ENCODE measurements at regions not wholly inside any gene's neighbourhood (a gene's known extent, or its start where the extent isn't known, plus 50 kb on each side); places are given as distances from the start of the nearest gene placed in this dataset.
"Not testable (repeated sequence)": the region's sequence is repeated elsewhere in the genome, so short reads cannot be mapped to it uniquely, and the experiment has no call there.

GRCh38 chr2:5148392-5149085, 543.6 kb upstream of the SOX11 start:
- Histone ChIP-seq H3K9me3 (ENCODE audit: control insufficient read depth, insufficient read depth, low read length) (peaks cover 2% of the 10 kb centered on the region; the same call in 1 of the 2 replicates), H3K9ac (ENCODE audit: low read depth, low read length) (no peak overlapping the region), H3K36me3 (ENCODE audit: insufficient read depth, low read length) (no peaks in the 10 kb centered on the region; the same call in 1 of the 2 replicates), H3K4me1 (ENCODE audit: insufficient read depth, low read length) (no peaks in the 10 kb centered on the region)

- H3K9me3 ChIP-seq (ENCODE audit: control insufficient read depth, insufficient read depth, low read length) = peaks cover 2% of the 10 kb centered on the region; the same call in 1 of the 2 replicates
- H3K36me3 ChIP-seq (ENCODE audit: insufficient read depth, low read length) = no peaks in the 10 kb centered on the region; the same call in 1 of the 2 replicates
- no peak overlapping the region for H3K9ac ChIP-seq (ENCODE audit: low read depth, low read length)
- no peaks in the 10 kb centered on the region for H3K4me1 ChIP-seq (ENCODE audit: insufficient read depth, low read length)
Measured at GRCh38 chr2:5150871-5151270, 541.3 kb upstream of the SOX11 start.

- no peaks in the 10 kb centered on the region for H3K9me3 ChIP-seq (ENCODE audit: control insufficient read depth, insufficient read depth, low read length)
- peaks cover 12% of the 10 kb centered on the region; the same call in 1 of the 2 replicates for H3K4me1 ChIP-seq (ENCODE audit: insufficient read depth, low read length)
- H3K36me3 ChIP-seq (ENCODE audit: insufficient read depth, low read length) = no peaks in the 10 kb centered on the region
- no peak overlapping the region for H3K9ac ChIP-seq (ENCODE audit: low read depth, low read length)
Measured at GRCh38 chr2:5164776-5165525, 527.2 kb upstream of the SOX11 start.

- H3K4me1 ChIP-seq (ENCODE audit: insufficient read depth, low read length) = no peaks in the 10 kb centered on the region
- H3K36me3 ChIP-seq (ENCODE audit: insufficient read depth, low read length) = no peaks in the 10 kb centered on the region
- H3K9me3 ChIP-seq (ENCODE audit: control insufficient read depth, insufficient read depth, low read length) = no peaks in the 10 kb centered on the region
- H3K9ac ChIP-seq (ENCODE audit: low read depth, low read length) = no peak overlapping the region
Measured at GRCh38 chr2:5172923-5173322, 519.3 kb upstream of the SOX11 start.

- Histone ChIP-seq H3K9me3 (ENCODE audit: control insufficient read depth, insufficient read depth, low read length) (no peaks in the 10 kb centered on the region), H3K4me1 (ENCODE audit: insufficient read depth, low read length) (no peaks in the 10 kb centered on the region), H3K36me3 (ENCODE audit: insufficient read depth, low read length) (no peaks in the 10 kb centered on the region), H3K9ac (ENCODE audit: low read depth, low read length) (no peak overlapping the region)
Measured at GRCh38 chr2:5173876-5174535, 518.2 kb upstream of the SOX11 start.

- H3K4me1 ChIP-seq (ENCODE audit: insufficient read depth, low read length) = no peaks in the 10 kb centered on the region
- no peak overlapping the region for H3K9ac ChIP-seq (ENCODE audit: low read depth, low read length)
- no peaks in the 10 kb centered on the region for H3K9me3 ChIP-seq (ENCODE audit: control insufficient read depth, insufficient read depth, low read length)
- no peaks in the 10 kb centered on the region for H3K36me3 ChIP-seq (ENCODE audit: insufficient read depth, low read length)
Measured at GRCh38 chr2:5175231-5175630, 517.0 kb upstream of the SOX11 start.

GRCh38 chr2:5176764-5177163, 515.4 kb upstream of the SOX11 start:
- Histone ChIP-seq H3K9me3 (ENCODE audit: control insufficient read depth, insufficient read depth, low read length) (no peaks in the 10 kb centered on the region), H3K9ac (ENCODE audit: low read depth, low read length) (no peak overlapping the region), H3K36me3 (ENCODE audit: insufficient read depth, low read length) (no peaks in the 10 kb centered on the region), H3K4me1 (ENCODE audit: insufficient read depth, low read length) (no peaks in the 10 kb centered on the region)

GRCh38 chr2:5183031-5183430, 509.2 kb upstream of the SOX11 start:
- no peak overlapping the region for H3K9ac ChIP-seq (ENCODE audit: low read depth, low read length)
- H3K36me3 ChIP-seq (ENCODE audit: insufficient read depth, low read length) = no peaks in the 10 kb centered on the region
- H3K4me1 ChIP-seq (ENCODE audit: insufficient read depth, low read length) = no peaks in the 10 kb centered on the region
- H3K9me3 ChIP-seq (ENCODE audit: control insufficient read depth, insufficient read depth, low read length) = no peaks in the 10 kb centered on the region

GRCh38 chr2:5187283-5187682, 504.9 kb upstream of the SOX11 start:
- Histone ChIP-seq H3K9ac (ENCODE audit: low read depth, low read length) (no peak overlapping the region), H3K36me3 (ENCODE audit: insufficient read depth, low read length) (no peaks in the 10 kb centered on the region), H3K9me3 (ENCODE audit: control insufficient read depth, insufficient read depth, low read length) (no peaks in the 10 kb centered on the region), H3K4me1 (ENCODE audit: insufficient read depth, low read length) (peaks cover 7% of the 10 kb centered on the region; the same call in 1 of the 2 replicates)

- Histone ChIP-seq H3K4me1 (ENCODE audit: insufficient read depth, low read length) (peaks cover 7% of the 10 kb centered on the region; the same call in 1 of the 2 replicates), H3K9me3 (ENCODE audit: control insufficient read depth, insufficient read depth, low read length) (no peaks in the 10 kb centered on the region), H3K36me3 (ENCODE audit: insufficient read depth, low read length) (no peaks in the 10 kb centered on the region), H3K9ac (ENCODE audit: low read depth, low read length) (no peak overlapping the region)
Measured at GRCh38 chr2:5188636-5189035, 503.5 kb upstream of the SOX11 start.

- peaks cover 7% of the 10 kb centered on the region; the same call in 1 of the 2 replicates for H3K4me1 ChIP-seq (ENCODE audit: insufficient read depth, low read length)
- H3K9me3 ChIP-seq (ENCODE audit: control insufficient read depth, insufficient read depth, low read length) = no peaks in the 10 kb centered on the region
- no peak overlapping the region for H3K9ac ChIP-seq (ENCODE audit: low read depth, low read length)
- H3K36me3 ChIP-seq (ENCODE audit: insufficient read depth, low read length) = no peaks in the 10 kb centered on the region
Measured at GRCh38 chr2:5190023-5190422, 502.2 kb upstream of the SOX11 start.

GRCh38 chr2:5195636-5196035, 496.5 kb upstream of the SOX11 start:
- H3K36me3 ChIP-seq (ENCODE audit: insufficient read depth, low read length) = no peaks in the 10 kb centered on the region
- H3K9me3 ChIP-seq (ENCODE audit: control insufficient read depth, insufficient read depth, low read length) = no peaks in the 10 kb centered on the region
- H3K4me1 ChIP-seq (ENCODE audit: insufficient read depth, low read length) = peaks cover 7% of the 10 kb centered on the region; the same call in 1 of the 2 replicates
- no peak overlapping the region for H3K9ac ChIP-seq (ENCODE audit: low read depth, low read length)

GRCh38 chr2:5203134-5203755, 488.9 kb upstream of the SOX11 start:
- Histone ChIP-seq H3K4me1 (ENCODE audit: insufficient read depth, low read length) (peaks cover 16% of the 10 kb centered on the region; the same call in 1 of the 2 replicates), H3K9me3 (ENCODE audit: control insufficient read depth, insufficient read depth, low read length) (no peaks in the 10 kb centered on the region; the same call in 1 of the 2 replicates), H3K36me3 (ENCODE audit: insufficient read depth, low read length) (no peaks in the 10 kb centered on the region), H3K9ac (ENCODE audit: low read depth, low read length) (no peak overlapping the region)

- H3K9ac ChIP-seq (ENCODE audit: low read depth, low read length); H3K36me3 ChIP-seq (ENCODE audit: insufficient read depth, low read length); H3K9me3 ChIP-seq (ENCODE audit: control insufficient read depth, insufficient read depth, low read length): not testable (repeated sequence)
- peaks cover 16% of the 10 kb centered on the region; the same call in 1 of the 2 replicates for H3K4me1 ChIP-seq (ENCODE audit: insufficient read depth, low read length)
Measured at GRCh38 chr2:5206742-5207141, 485.4 kb upstream of the SOX11 start.

Measured in ES-I3 (cell line).